ENCODE measurements at regions not wholly inside any gene's neighbourhood (a gene's known extent, or its start where the extent isn't known, plus 50 kb on each side); places are given as distances from the start of the nearest gene placed in this dataset.
A peak's percentile ranks its signal among the peaks of the same experiment; 100 is the strongest.

DNA sequence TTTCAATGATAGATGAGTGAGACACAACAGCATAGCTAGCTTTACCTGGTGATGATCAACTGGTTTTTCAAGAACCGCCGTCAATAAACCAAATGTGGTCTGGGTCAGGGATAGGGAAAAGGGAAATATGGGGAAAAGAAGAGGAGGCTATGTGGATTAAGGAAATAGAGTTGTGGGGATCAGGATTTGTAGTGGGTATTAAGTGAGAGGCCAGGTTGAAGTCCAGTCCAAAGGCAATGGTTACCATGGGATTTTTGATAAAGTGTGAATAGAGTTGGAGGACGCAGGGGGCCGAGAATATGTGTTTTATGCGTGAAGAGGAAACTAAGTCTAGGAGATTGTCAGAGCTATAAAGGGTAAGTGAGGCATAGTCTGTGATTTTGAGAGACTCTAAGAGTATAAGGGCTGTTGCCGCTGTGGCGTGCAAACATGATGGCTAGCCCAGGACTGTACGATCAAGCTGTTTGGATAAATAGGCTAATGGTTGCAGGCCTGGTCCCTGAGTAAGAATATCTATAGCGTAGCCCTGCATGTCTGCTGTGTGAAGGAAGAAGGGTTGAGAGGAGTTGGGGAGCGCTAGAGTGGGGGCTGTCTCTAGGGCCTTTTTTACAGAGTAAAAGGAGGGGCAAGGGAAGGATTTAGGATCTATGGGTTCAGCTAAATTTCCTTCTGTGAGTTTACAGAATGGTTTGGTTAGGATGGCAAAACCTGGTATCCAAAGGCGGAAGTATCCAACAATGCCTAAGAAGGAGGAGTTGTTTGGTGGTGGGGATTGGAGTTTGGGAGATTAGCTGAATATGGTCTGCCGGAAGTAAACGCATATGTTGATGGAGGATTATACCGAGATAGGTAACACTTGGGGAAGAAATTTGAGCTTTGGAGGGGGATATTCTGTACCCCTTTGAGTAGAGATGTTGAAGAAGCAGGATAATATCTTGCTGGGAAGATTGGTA, 749.7 kb upstream of the ADGRB3 start:
- Histone ChIP-seq H3K27me3 (ENCODE audit: control insufficient read depth in 2 of 2, insufficient read depth in 2 of 2, low read length in 2 of 2) (no peaks in the 10 kb centered on the region), H2AFZ (ENCODE audit: low read depth, low read length) (no peak overlapping the region), H3K4me3 (peak overlapping the region; percentile 93), H3K4me2 (ENCODE audit: insufficient read depth, low read length) (peak overlapping the region; percentile 98), H3K9me1 (ENCODE audit: control insufficient read depth, insufficient read depth, low read length) (no peaks in the 10 kb centered on the region), H4K20me1 (replicated peaks; ENCODE audit: control insufficient read depth, insufficient read depth, low read length) (peaks cover 16% of the 10 kb centered on the region), H3K4me1 (replicated peaks in 1 of 2; ENCODE audit: control insufficient read depth in 2 of 2, insufficient read depth in 2 of 2, low read length in 2 of 2) (peaks cover 13 to 24% of the 10 kb centered on the region in 2 experiments), H3K36me3 (ENCODE audit: control insufficient read depth, insufficient read depth, low read length) (peaks cover 76% of the 10 kb centered on the region), H3K79me2 (ENCODE audit: control insufficient read depth, insufficient read depth, low read length) (peaks cover 93% of the 10 kb centered on the region), H3K9me3 (replicated peaks; ENCODE audit: control insufficient read depth, insufficient read depth, low read depth, low read length) (peaks cover 3% of the 10 kb centered on the region; the same call in 1 of the 2 replicates), H3K9ac (ENCODE audit: insufficient read depth in 1 of 2, low read depth in 2 of 2, low read length in 2 of 2) (peak overlapping the region; percentile 98 to 100), H3K27ac (ENCODE audit: extremely low read depth, low read depth, low read length) (peak overlapping the region; percentile 98)
- intact Hi-C loops (cut with micrococcal nuclease) (loop anchor here (5.0 kb wide), 1 partner anchor 857 kb away; no protein-coding TSS in a partner anchor), in situ Hi-C loops (cut with MboI) (loop anchor here (5.0 to 10.0 kb wide), 2 partner anchors 157 to 339 kb away; no protein-coding TSS in a partner anchor)
- FAIRE-seq (peak; percentile 32), ATAC-seq (no peak), DNase-seq (ENCODE audit: extremely low read depth in 1 of 4, low spot score in 3 of 4) (peak in 1 of 4 experiments; percentile 62)
- BruUV-seq (replicated peaks), result no TSS peak
- ChIA-PET POLR2A (interaction anchor here (0.6 to 1.1 kb wide), 5 partner anchors 9 to 831 kb away, joined by 3 to 4 read pairs (median 3); no protein-coding TSS in a partner anchor), CTCF (ENCODE audit: low intra/inter-chr PET ratio) (interaction anchor here (0.5 kb wide), 1 partner anchor 71 kb away, joined by 3 read pairs; no protein-coding TSS in a partner anchor)
- WGBS (ENCODE audit: insufficient coverage, low coverage, missing lambda C conversion rate), result 0% methylated on average over 14 of the region's 14 CpGs
- TF ChIP-seq KDM5B (IDR thresholded peaks at IDR 0.05; ENCODE audit: insufficient replicate concordance, low read depth, low read length), result no peak
- TF ChIP-seq ZNF280A (IDR thresholded peaks at IDR 0.05; ENCODE audit: low read depth, partially characterized antibody), result no peak
- TF ChIP-seq, protein P1, sequence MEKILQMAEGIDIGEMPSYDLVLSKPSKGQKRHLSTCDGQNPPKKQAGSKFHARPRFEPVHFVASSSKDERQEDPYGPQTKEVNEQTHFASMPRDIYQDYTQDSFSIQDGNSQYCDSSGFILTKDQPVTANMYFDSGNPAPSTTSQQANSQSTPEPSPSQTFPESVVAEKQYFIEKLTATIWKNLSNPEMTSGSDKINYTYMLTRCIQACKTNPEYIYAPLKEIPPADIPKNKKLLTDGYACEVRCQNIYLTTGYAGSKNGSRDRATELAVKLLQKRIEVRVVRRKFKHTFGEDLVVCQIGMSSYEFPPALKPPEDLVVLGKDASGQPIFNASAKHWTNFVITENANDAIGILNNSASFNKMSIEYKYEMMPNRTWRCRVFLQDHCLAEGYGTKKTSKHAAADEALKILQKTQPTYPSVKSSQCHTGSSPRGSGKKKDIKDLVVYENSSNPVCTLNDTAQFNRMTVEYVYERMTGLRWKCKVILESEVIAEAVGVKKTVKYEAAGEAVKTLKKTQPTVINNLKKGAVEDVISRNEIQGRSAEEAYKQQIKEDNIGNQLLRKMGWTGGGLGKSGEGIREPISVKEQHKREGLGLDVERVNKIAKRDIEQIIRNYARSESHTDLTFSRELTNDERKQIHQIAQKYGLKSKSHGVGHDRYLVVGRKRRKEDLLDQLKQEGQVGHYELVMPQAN (IDR thresholded peaks at IDR 0.05; ENCODE audit: borderline replicate concordance), result no peak
- TF ChIP-seq CBX8 (IDR thresholded peaks at IDR 0.05; ENCODE audit: borderline replicate concordance, extremely low read depth, low read depth, low read length, poor library complexity, severe bottlenecking), result no peak
- TF ChIP-seq ZNF589 (CRISPR knock-in tag; IDR thresholded peaks at IDR 0.05; ENCODE audit: low read depth), result no peak
- no peak for TF ChIP-seq SNRNP70 (optimal IDR thresholded peaks at IDR 0.05; ENCODE audit: low read depth, low read length)
- TF ChIP-seq U2AF1 (optimal IDR thresholded peaks at IDR 0.05; ENCODE audit: low read depth, low read length), result no peak
- TF ChIP-seq TBP (optimal IDR thresholded peaks at IDR 0.05; ENCODE audit: low read depth, low read length), result peak; percentile 25
- no peak for TF ChIP-seq FIP1L1 (IDR thresholded peaks at IDR 0.05; ENCODE audit: low read depth, low read length, poor library complexity, severe bottlenecking)
- no peak for TF ChIP-seq ZNF3 (CRISPR knock-in tag; IDR thresholded peaks at IDR 0.05)
- TF ChIP-seq SMARCE1 (IDR thresholded peaks at IDR 0.05), result no peak
- no peak for TF ChIP-seq ZNF143 (CRISPR knock-in tag; IDR thresholded peaks at IDR 0.05)

Data from K562 (cell line).